ENCODE measurements at regions not wholly inside any gene's neighbourhood (a gene's known extent, or its start where the extent isn't known, plus 50 kb on each side); places are given as distances from the start of the nearest gene placed in this dataset.

DNA sequence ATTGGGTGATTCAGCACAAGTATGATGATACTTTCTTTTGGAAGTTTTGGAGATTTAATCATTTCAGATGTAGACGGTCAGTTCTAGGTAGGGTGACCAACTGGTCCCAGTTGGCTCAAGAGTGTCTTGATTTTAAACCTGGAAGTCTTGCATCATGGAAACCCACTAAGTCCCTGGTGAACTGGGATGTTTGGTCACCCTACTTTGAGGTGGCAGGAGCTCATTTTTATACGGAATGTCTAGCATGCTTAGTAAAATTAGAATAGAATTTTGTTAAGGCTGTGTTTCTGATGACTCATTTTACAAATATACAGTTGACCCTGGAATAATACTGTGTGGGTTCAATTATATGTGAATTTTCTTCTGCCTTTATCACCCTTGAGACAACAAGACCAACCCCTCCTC lies 61.5 kb upstream of the DOCK10 start:
- no peak for DNase-seq (ENCODE audit: extremely low spot score, insufficient read length, low read depth)
- FAIRE-seq: no peak

DNA sequence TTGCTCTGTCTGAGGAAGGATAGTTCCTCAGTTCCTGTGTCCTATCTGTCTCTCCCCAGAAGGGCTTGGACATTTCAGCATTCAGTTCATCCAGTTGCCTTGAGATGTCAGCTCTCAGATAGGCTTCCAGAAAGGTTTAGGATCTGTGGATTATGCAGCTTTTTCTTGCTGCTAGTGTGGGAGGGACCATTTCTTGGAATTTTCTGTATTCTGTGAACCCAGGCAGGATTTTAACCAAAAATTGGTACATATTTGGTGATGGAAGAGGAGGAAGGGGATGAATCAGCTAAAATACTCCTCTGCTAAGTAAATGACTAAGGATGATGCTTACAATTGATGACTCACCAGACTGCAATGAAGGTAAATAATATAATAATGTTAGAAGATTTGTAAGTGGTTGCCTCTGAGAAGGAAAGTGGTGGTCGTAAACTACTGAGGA lies 58.6 kb upstream of the DOCK10 start:
- no peak for DNase-seq (ENCODE audit: extremely low spot score, insufficient read length, low read depth)
- no peak for FAIRE-seq

DNA sequence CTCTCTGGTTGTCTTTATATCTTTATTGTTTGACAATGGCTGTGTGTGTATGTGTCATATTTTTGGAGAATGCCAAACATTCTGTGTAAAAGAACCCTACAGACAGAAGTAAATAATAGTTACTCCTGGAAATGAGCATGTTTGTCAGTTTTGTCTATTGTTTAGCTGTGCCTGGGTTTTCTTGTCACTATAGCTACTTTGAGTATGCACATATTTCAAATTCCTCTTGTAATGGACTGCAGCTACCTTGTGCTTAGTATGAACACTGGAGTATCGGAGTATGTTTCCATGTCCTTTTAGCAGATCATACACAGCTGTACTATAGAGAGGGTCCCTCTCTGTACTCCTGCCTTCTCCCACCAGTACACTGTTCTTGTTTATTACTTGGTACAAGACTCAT lies 58.0 kb upstream of the DOCK10 start:
- no peak for FAIRE-seq

DNA sequence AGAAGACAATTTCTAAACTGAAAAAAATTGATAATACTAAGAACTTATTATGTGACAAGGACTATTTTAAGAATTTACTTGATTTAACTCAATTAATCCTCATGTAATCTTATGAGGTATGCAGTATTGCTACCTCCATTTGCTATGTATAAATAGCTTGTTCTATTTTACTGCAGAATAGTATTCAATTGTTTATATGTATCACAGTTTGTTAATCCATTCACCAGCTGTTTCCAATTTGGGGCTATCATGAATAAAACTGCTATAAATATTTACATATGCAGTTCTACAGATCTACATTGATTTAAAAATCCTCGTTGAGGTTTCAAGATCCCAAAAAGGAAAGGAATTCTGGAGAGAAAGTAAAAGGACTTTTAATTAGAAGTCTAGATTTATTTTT lies 54.8 kb upstream of the DOCK10 start:
- DNase-seq (ENCODE audit: extremely low spot score, insufficient read length, low read depth): no peak
- no peak for FAIRE-seq

More for the DNA sequence above, 58.0 kb upstream of the DOCK10 start:
- DNase-seq (ENCODE audit: extremely low spot score, insufficient read length, low read depth): no peak
